Head of caudate nucleus (tissue), 42 donors: ENCODE measurements at regions not wholly inside any gene's neighbourhood (a gene's known extent, or its start where the extent isn't known, plus 50 kb on each side); places are given as distances from the start of the nearest gene placed in this dataset.

Source experiments
- DNase-seq, 42 donors: peaks; one replicate each; pipeline versions ENCODE4 v3.0.0 to v3.0.0-alpha.2; 2020 to 2021; ENCODE audit warnings: mixed read lengths in 7 of 42
- intact Hi-C: fragments of 100-400 bp; cut with DNase I; formaldehyde crosslinking; loops from one replicate; pipeline ENCODE4 v1.15.0; 2022

DNA sequence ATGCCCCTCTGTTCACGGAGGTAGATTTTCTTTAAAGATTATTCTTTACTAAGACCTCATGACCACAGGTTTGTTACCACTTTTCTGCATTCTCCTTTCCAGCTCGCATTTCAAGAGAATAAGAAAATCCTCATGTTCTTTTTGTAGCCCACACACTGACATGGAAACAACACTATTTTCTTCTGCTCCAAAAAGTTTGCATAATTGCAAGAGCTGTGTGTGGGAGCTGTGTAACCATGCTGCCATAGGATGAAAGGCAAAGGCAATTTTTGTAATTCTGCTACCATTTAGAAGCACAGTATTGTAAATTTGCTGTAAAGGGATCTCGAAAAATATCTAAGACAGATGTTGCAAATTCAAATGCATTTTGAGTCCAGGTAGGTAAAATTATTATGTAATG, 302.4 kb upstream of the EMCN start:
- DNase-seq, result peak in 5 of 42 donors; percentile 11 to 45 (median 28)
- intact Hi-C loops, result loop anchor here (10.0 kb wide), 1 partner anchor 395 kb away; no protein-coding TSS in a partner anchor

DNA sequence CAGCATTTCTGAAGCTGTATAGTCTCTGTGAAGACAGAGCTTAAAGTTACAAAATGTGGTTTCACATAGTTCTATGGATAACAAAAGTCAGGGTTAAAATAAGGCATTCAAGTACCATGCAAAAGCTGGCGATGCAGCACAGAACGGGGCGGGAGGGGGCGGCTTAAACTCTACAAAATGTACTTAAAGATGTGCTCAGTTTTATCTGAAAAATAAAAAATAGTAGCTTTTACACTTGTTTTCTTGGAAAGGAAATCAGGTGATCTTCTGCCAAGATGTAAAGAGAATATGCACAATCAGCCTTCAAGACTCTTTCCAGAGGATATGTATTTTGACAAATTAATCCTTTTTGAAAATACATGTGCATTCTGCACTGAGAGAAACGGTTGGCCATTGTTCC, 301.7 kb upstream of the EMCN start:
- intact Hi-C loops, result no loop called here
- DNase-seq, result peak; percentile 18 to 88 (median 72)

GRCh38 chr4:100816436-100817045, 298.7 kb upstream of the EMCN start:
- DNase-seq, result no peak
- intact Hi-C loops, result no loop called here

DNA sequence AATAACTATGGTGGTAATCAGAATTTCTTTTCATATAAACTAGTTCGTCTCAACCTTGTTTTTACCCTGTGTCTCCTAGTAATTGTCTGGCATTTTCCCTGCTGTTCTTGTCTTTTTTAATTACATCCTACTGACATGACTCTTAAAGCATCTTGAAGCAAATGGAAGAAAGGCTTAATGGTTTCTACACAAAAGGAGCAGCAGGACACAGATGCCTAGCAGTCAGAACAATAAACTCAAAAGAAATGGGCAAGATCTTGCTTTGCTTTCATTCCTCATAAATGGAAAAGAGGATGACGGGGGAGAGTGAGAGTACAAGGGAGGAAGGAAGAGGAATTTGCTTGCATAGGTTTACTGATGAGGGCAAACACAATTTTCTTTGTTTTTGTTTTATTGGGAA, 293.2 kb upstream of the EMCN start:
- intact Hi-C loops, result no loop called here
- DNase-seq, result no peak

DNA sequence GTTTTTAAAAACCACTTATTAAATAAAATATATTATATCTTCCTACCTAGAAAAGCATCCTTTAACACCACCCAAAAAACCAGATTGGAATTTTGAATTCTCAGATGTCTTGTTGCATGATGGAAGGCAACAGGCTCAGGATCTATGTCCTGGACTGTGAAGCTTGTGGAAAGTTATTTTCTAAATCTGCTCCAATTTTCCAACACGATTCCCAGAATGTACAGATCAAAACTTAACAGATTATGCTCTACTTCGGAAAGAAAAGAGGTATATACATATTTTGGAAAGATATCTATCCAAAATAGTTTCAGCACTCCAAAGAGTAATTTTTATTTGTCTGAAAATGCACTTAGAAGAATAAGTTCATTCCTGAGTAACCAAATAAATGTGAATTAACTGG, 291.7 kb upstream of the EMCN start:
- intact Hi-C loops, result no loop called here
- DNase-seq, result no peak

- DNase-seq, result no peak
- intact Hi-C loops, result no loop called here
Observed at GRCh38 chr4:100806988-100807387, 289.2 kb upstream of the EMCN start.

- intact Hi-C loops, result no loop called here
- no peak for DNase-seq
Observed at GRCh38 chr4:100805538-100805937, 287.7 kb upstream of the EMCN start.

GRCh38 chr4:100804576-100805360, 286.9 kb upstream of the EMCN start:
- no peak for DNase-seq
- intact Hi-C loops, result no loop called here

- no peak for DNase-seq
- intact Hi-C loops, result no loop called here
Observed at GRCh38 chr4:100803751-100804150, 285.9 kb upstream of the EMCN start.

GRCh38 chr4:100799761-100800539, 282.1 kb upstream of the EMCN start:
- intact Hi-C loops, result no loop called here
- no peak for DNase-seq

DNA sequence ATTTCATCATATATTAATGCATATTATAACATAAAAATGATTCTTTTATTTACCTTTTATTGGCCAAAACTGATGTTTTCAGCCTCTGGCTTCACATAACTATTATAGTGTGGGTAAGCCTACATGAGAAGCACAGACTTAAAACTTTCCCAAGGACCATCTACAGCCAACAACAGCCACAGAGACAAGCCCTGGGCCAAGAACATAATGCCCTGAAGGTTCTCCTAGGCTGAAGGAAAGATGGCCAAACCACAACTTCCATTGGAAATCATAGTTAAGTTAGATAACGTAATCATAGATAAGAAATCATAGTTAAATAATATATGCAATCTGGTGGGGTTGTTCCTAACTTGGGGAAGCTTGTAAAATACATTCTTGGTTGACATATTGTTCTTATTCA, 280.0 kb upstream of the EMCN start:
- DNase-seq, result no peak
- intact Hi-C loops, result no loop called here

GRCh38 chr4:100797356-100797755, 279.5 kb upstream of the EMCN start:
- DNase-seq, result no peak
- intact Hi-C loops, result no loop called here

GRCh38 chr4:100796332-100796731, 278.5 kb upstream of the EMCN start:
- intact Hi-C loops, result no loop called here
- no peak for DNase-seq

DNA sequence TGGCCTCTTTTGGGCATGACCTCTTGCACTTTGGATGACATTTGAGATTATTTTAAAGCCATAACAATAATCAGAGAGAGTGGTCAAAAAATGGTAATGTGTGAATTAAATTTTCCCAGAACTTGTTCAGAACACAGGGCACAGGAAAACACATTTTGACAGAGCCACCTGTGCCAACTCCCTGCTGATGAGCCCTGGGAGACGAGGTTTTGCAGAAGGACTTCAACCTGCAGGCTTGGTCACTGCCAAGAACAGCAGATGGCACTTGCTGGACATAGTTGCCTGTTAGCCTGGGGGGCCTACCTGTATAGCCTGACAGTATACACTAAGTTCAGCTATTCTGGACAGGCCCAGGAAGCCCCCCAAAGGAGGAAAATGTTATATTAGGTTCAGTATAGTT, 277.8 kb upstream of the EMCN start:
- intact Hi-C loops, result no loop called here

GRCh38 chr4:100790836-100791615, 273.2 kb upstream of the EMCN start:
- intact Hi-C loops, result no loop called here
- DNase-seq, result peak in 7 of 42 donors; percentile 3 to 45 (median 10)

More for the DNA sequence above, 277.8 kb upstream of the EMCN start:
- no peak for DNase-seq

DNA sequence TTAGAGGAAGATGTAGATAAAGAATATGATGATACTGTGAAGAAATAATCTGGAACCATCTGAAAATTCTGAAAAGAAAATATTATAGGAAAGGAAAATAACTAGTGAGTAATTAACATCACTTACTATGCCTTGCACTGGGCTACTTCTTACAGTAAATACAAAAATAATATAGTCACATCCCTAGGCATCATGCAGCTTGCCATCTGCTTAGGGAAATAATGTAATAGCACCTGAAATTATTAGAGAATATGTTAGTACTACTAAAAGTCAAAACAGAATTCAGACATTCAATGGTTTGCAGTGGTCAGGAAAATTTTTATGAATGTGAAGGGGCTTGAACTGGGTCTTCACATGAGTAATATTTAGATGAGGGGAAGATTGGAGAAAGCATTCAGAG, 272.2 kb upstream of the EMCN start:
- DNase-seq, result no peak
- intact Hi-C loops, result no loop called here

DNA sequence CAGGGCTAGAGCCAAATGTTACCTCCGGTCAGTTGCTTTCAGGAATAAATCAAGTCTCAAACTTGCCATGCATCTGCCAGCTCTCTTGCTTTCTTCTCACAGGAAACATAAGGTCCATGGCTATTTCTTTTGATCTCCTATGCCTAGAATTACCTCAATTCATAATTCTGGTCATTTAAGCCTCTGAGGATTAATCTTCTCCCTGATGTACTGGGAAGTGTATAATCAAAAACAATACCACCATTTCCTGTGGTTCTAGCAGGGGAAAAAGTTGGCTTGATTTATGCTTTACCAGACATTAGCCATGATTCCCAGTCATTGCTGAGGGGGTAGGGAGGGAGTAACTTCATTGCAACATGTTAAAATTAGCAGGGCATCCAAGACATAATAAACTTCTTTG, 268.7 kb upstream of the EMCN start:
- intact Hi-C loops, result no loop called here
- no peak for DNase-seq

DNA sequence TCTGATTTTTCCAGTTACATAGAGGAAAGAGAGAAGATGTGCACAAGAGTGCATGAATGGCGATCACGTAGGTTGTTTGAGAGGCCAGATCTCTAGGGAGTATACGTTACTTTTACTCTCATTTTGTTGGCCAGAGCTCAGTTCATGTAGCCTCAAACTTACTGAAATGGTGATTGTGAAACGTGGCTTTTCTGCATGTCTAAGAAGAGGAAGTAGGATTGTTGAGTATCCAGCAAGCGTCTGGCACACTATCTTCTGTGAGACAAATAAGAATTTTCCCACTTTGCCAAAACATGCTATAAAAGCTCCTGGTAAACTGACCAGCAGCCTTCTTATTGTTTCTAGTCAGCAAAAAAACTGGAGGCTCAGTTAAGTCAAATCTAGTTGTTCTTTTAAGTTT, 264.5 kb upstream of the EMCN start:
- no peak for DNase-seq
- intact Hi-C loops, result no loop called here

- intact Hi-C loops, result no loop called here
- no peak for DNase-seq
Observed at GRCh38 chr4:100781435-100781834, 263.6 kb upstream of the EMCN start.
